ENCODE measurements at regions not wholly inside any gene's neighbourhood (a gene's known extent, or its start where the extent isn't known, plus 50 kb on each side); places are given as distances from the start of the nearest gene placed in this dataset.

GRCh38 chr7:98707076-98707475 lies 90.0 kb downstream of the NPTX2 start:
- no peaks in the 10 kb centered on the region for H3K79me2 ChIP-seq (ENCODE audit: low read length)
- H4K20me1 ChIP-seq (ENCODE audit: insufficient read depth, low read length): no peaks in the 10 kb centered on the region
- DNase-seq: no peak

GRCh38 chr7:98711945-98712344 lies 94.9 kb downstream of the NPTX2 start:
- Histone ChIP-seq H3K4me1 (ENCODE audit: low read length) (no peaks in the 10 kb centered on the region), H4K20me1 (ENCODE audit: insufficient read depth, low read length) (no peaks in the 10 kb centered on the region)

More at GRCh38 chr7:98707076-98707475, 90.0 kb downstream of the NPTX2 start:
- Histone ChIP-seq H3K4me2 (ENCODE audit: low read depth, low read length) (no peak overlapping the region), H3K4me1 (ENCODE audit: low read length) (no peaks in the 10 kb centered on the region), H3K36me3 (replicated peaks; ENCODE audit: insufficient read depth, low read length) (no peaks in the 10 kb centered on the region), H2AFZ (ENCODE audit: low read length) (no peak overlapping the region), H3K9ac (ENCODE audit: low read length) (no peak overlapping the region), H3F3A (ENCODE audit: insufficient read depth, low read length) (no peaks in the 10 kb centered on the region), H3K27ac (ENCODE audit: low read length) (no peak overlapping the region), H3K4me3 (ENCODE audit: low read length) (no peak overlapping the region), H3K27me3 (replicated peaks; ENCODE audit: insufficient read depth, low read length) (no peaks in the 10 kb centered on the region; the same call in 1 of the 2 replicates), H3K9me3 (replicated peaks; ENCODE audit: insufficient read depth, low read length) (no peaks in the 10 kb centered on the region), H3K9me2 (replicated peaks; ENCODE audit: insufficient read depth, low read length) (no peaks in the 10 kb centered on the region)
- TF ChIP-seq EZH2 (optimal IDR thresholded peaks at IDR 0.05; ENCODE audit: low read depth, low read length) (no peak), CTCF (IDR thresholded peaks at IDR 0.05; ENCODE audit: low read length) (no peak), EZH2phosphoT487 (IDR thresholded peaks at IDR 0.05; ENCODE audit: low read length) (no peak)

GRCh38 chr7:98713165-98713810 lies 96.2 kb downstream of the NPTX2 start:
- Histone ChIP-seq H3K36me3 (replicated peaks; ENCODE audit: insufficient read depth, low read length) (no peaks in the 10 kb centered on the region), H3K4me2 (ENCODE audit: low read depth, low read length) (no peak overlapping the region), H2AFZ (ENCODE audit: low read length) (no peak overlapping the region), H3K4me3 (ENCODE audit: low read length) (no peak overlapping the region), H3K9me2 (replicated peaks; ENCODE audit: insufficient read depth, low read length) (no peaks in the 10 kb centered on the region), H3K27me3 (replicated peaks; ENCODE audit: insufficient read depth, low read length) (no peaks in the 10 kb centered on the region), H3K27ac (ENCODE audit: low read length) (no peak overlapping the region), H3K9me3 (replicated peaks; ENCODE audit: insufficient read depth, low read length) (no peaks in the 10 kb centered on the region), H3K79me2 (ENCODE audit: low read length) (no peaks in the 10 kb centered on the region), H3F3A (ENCODE audit: insufficient read depth, low read length) (no peaks in the 10 kb centered on the region), H4K20me1 (ENCODE audit: insufficient read depth, low read length) (no peaks in the 10 kb centered on the region), H3K9ac (ENCODE audit: low read length) (no peak overlapping the region), H3K4me1 (ENCODE audit: low read length) (no peaks in the 10 kb centered on the region)
- DNase-seq: no peak
- no peak for TF ChIP-seq CTCF (IDR thresholded peaks at IDR 0.05; ENCODE audit: low read length)
- no peak for TF ChIP-seq EZH2phosphoT487 (IDR thresholded peaks at IDR 0.05; ENCODE audit: low read length)
- no peak for TF ChIP-seq EZH2 (optimal IDR thresholded peaks at IDR 0.05; ENCODE audit: low read depth, low read length)

More at GRCh38 chr7:98711945-98712344, 94.9 kb downstream of the NPTX2 start:
- Histone ChIP-seq H3K9me3 (replicated peaks; ENCODE audit: insufficient read depth, low read length) (no peaks in the 10 kb centered on the region), H2AFZ (ENCODE audit: low read length) (no peak overlapping the region), H3K79me2 (ENCODE audit: low read length) (no peaks in the 10 kb centered on the region), H3K27ac (ENCODE audit: low read length) (no peak overlapping the region), H3K9me2 (replicated peaks; ENCODE audit: insufficient read depth, low read length) (no peaks in the 10 kb centered on the region), H3K36me3 (replicated peaks; ENCODE audit: insufficient read depth, low read length) (no peaks in the 10 kb centered on the region), H3K4me2 (ENCODE audit: low read depth, low read length) (no peak overlapping the region), H3K27me3 (replicated peaks; ENCODE audit: insufficient read depth, low read length) (no peaks in the 10 kb centered on the region), H3K9ac (ENCODE audit: low read length) (no peak overlapping the region), H3F3A (ENCODE audit: insufficient read depth, low read length) (no peaks in the 10 kb centered on the region), H3K4me3 (ENCODE audit: low read length) (no peak overlapping the region)
- DNase-seq: no peak
- TF ChIP-seq EZH2phosphoT487 (IDR thresholded peaks at IDR 0.05; ENCODE audit: low read length) (no peak), EZH2 (optimal IDR thresholded peaks at IDR 0.05; ENCODE audit: low read depth, low read length) (no peak), CTCF (IDR thresholded peaks at IDR 0.05; ENCODE audit: low read length) (no peak)

All from MM.1S (cell line).